HG03103 (cell line): ENCODE measurements at regions not wholly inside any gene's neighbourhood (a gene's known extent, or its start where the extent isn't known, plus 50 kb on each side); places are given as distances from the start of the nearest gene placed in this dataset.
"Not testable (repeated sequence)": the region's sequence is repeated elsewhere in the genome, so short reads cannot be mapped to it uniquely, and the experiment has no call there.

ENCODE experiments used
- ATAC-seq: cut with Tn5 transposase; IDR thresholded peaks from one replicate; pipeline ENCODE4 v1.9.1; 2021; ENCODE audit warnings: low read depth; ENCODE audit not compliant: unreplicated experiment

GRCh38 chr1:38760562-38760961 lies 99.0 kb downstream of the RRAGC start:
- no peak for ATAC-seq

GRCh38 chr1:38758820-38759219 lies 100.8 kb downstream of the RRAGC start:
- ATAC-seq, result no peak

- ATAC-seq, result no peak
Observed at GRCh38 chr1:38746941-38747600, 112.5 kb downstream of the RRAGC start.

GRCh38 chr1:38746402-38746935 lies 113.1 kb downstream of the RRAGC start:
- no peak for ATAC-seq

- no peak for ATAC-seq
Observed at GRCh38 chr1:38745476-38746401, 113.8 kb downstream of the RRAGC start.

- ATAC-seq, result no peak
Observed at GRCh38 chr1:38744452-38745350, 114.9 kb downstream of the RRAGC start.

- ATAC-seq, result no peak
Observed at GRCh38 chr1:38743184-38743583, 116.4 kb downstream of the RRAGC start.

GRCh38 chr1:38741341-38741740 lies 118.2 kb downstream of the RRAGC start:
- no peak for ATAC-seq

- ATAC-seq, result no peak
Observed at GRCh38 chr1:38740487-38740886, 119.1 kb downstream of the RRAGC start.

- no peak for ATAC-seq
Observed at GRCh38 chr1:38738207-38738606, 121.4 kb downstream of the RRAGC start.

- no peak for ATAC-seq
Observed at GRCh38 chr1:38736399-38736798, 123.2 kb downstream of the RRAGC start.

GRCh38 chr1:38735651-38736161 lies 123.9 kb downstream of the RRAGC start:
- no peak for ATAC-seq

- ATAC-seq, result no peak
Observed at GRCh38 chr1:38733761-38734160, 125.8 kb downstream of the RRAGC start.

- ATAC-seq, result no peak
Observed at GRCh38 chr1:38730511-38731397, 128.8 kb downstream of the RRAGC start.

GRCh38 chr1:38728585-38728908 lies 131.0 kb downstream of the RRAGC start:
- no peak for ATAC-seq

- ATAC-seq, result no peak
Observed at GRCh38 chr1:38727684-38728584, 131.6 kb downstream of the RRAGC start.

- ATAC-seq, result not testable (repeated sequence)
Observed at GRCh38 chr1:38725321-38725961, 134.1 kb downstream of the RRAGC start.
